Coronary artery (tissue), 2 donors: ENCODE measurements at regions not wholly inside any gene's neighbourhood (a gene's known extent, or its start where the extent isn't known, plus 50 kb on each side); places are given as distances from the start of the nearest gene placed in this dataset.

Experiments
- DNase-seq: peaks from one replicate; pipeline ENCODE4 v3.0.0-alpha.2; 2017; ENCODE audit warnings: low spot score
- H3K27ac ChIP-seq, 2 donors: fragments of 200-600 bp; sonication (generic); one replicate each; pipeline ENCODE4 v1.5.1; 2016 to 2019
- H3K4me3 ChIP-seq: fragments of 200-600 bp; sonication (generic); 2 replicates; pipeline ENCODE4 v1.5.1; 2016; ENCODE audit warnings: mild to moderate bottlenecking, moderate library complexity
- TF ChIP-seq, protein P1 (sequence below): fragments of 200-600 bp; sonication (generic); IDR thresholded peaks from one replicate; pipeline ENCODE4 v1.5.1; 2019; ENCODE audit warnings: antibody characterized with exemption

DNA sequence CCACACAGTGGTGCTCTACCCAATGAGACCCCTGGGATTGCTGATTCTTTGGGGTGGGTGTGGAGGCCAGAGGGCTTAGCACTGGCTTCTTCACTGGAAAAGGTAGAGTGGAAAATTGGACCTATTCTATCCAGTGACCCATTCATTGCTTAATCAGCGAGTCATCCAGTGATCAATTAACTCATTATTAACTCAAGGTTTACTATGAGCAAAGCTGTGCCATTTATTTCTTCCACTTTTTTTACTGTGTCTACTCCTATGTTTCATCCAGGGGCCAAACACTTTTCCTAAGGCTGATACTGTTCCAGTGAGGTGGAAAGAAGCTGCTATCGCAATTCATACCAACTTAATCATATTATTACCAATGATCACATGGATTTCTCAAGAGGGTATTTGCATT is 363.9 kb downstream of the RPS6KC1 start:
- Histone ChIP-seq H3K4me3 (no peak overlapping the region), H3K27ac (no peak overlapping the region)
- no peak for DNase-seq
- TF ChIP-seq, protein P1, sequence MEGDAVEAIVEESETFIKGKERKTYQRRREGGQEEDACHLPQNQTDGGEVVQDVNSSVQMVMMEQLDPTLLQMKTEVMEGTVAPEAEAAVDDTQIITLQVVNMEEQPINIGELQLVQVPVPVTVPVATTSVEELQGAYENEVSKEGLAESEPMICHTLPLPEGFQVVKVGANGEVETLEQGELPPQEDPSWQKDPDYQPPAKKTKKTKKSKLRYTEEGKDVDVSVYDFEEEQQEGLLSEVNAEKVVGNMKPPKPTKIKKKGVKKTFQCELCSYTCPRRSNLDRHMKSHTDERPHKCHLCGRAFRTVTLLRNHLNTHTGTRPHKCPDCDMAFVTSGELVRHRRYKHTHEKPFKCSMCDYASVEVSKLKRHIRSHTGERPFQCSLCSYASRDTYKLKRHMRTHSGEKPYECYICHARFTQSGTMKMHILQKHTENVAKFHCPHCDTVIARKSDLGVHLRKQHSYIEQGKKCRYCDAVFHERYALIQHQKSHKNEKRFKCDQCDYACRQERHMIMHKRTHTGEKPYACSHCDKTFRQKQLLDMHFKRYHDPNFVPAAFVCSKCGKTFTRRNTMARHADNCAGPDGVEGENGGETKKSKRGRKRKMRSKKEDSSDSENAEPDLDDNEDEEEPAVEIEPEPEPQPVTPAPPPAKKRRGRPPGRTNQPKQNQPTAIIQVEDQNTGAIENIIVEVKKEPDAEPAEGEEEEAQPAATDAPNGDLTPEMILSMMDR = no peak

DNA sequence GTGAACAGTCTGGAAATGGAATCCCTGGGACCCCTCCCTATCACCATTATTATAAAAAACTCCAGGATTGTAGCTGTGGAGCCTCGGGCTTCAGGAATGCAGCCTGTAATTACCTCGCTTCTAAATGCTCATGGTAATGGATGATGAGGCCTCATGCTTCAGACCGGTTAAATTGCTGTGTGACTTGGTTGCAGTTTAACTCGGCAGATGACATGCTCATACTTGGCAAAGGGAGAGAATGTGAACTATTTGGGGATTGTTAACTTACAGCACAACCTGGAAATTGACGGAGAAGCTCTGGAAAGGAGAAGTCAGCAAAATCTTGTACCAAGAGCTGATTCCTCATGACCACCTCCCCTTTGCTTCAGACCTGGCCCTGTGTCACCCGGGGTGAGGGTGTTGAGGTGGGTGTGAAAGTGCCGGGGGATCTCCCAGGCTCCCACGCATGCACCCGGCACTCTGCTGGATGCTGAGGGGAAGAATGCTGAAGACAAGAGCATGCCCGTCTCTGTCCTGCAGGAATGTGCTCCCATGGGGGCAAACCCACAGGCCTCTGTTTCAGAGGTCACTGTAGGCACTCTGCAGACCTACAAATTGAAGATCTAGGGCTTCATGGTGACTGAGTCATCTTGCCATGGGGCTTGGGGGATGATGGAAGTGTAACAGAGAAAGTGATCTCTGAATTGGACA is 364.8 kb downstream of the RPS6KC1 start:
- H3K4me3 ChIP-seq = no peak overlapping the region
- peak; percentile 43 for DNase-seq
- H3K27ac ChIP-seq = no peak overlapping the region
- TF ChIP-seq, protein P1 = no peak

DNA sequence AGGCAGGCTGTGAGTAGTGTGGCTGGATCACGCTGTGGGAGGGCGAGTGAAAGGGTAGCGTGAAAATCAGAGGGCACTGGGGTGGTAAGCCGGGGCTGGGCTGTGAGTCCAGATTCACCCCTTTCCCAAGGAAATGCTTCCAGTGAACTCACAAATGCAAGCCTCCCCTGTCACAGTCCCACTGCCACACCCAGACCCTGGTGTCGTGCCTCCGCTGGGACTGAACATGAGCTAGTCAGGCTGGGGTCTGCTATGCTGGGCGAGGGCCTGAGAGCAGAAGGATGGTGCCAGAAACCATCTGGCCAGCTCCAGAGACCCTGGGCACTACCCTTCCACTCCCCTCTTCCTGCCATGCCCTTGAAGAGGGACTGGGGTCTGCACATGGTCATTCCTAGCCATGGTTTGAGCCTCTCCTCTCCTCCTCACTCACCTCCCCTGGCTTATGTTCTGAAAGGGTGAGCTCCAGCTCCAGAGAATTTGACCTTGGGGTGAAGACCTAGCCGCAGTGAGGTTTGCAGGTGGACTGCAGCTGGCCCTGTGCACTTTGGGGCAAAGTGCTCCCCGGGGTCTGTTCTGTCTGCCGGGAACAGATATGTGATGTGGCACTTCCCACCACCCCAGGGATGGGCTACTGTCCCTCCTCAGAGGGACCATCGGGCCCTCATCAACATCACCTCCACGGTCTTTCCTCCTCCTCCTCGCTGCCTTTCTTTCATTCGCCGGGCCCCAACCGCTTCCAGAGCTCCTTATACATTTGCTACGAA is 365.6 kb downstream of the RPS6KC1 start:
- peak; percentile 64 for DNase-seq
- TF ChIP-seq, protein P1 = no peak
- no peak overlapping the region for H3K4me3 ChIP-seq
- H3K27ac ChIP-seq = no peak overlapping the region

DNA sequence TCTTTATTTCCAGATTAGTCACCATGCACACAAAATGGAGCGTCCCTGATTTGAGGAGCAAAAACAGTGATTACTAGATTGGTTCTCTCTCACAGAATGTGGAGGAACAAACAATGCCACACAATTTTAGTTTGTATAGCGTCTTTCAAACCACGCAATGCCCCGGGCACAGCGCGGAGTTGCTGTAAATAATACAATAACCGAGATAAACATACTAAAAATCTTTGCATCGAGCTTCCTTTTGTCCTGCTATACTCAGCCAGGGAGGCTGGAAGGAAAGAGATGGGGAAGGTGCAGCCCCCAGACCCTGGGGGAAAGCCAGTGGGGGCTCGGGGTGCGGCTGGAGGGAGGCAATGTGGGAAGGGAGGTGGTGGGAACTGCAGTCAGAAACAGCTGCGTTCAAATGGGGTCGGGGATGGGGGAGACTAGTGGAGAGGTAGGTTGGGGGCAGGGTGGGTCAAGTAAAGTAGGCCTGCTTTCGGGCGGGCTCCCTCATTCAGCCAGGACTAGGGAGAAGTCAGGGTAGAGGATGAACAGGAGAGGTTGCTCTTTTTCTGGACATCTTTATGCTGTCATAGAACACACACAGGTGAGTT is 366.3 kb downstream of the RPS6KC1 start:
- Histone ChIP-seq H3K4me3 (no peak overlapping the region), H3K27ac (no peak overlapping the region)
- DNase-seq = no peak
- TF ChIP-seq, protein P1 = no peak

DNA sequence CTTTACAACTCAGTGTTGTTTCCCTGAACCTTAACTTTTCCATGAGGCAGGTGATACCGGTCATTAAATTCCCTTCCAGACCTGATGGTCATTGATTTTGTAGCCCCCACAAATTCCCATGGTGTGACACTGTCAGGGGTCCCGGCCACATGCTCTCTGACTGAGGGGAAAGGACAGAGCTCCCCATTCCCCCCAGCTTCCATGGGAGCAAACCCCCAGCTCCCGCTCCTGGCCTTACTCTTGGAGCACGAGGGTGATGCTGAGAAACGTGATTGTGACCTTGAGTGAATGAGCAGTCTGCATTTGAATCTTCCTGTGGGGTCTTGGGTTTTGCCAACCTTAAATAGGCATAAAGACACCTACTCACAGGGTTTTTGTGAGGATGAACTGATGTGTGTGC is 366.8 kb downstream of the RPS6KC1 start:
- TF ChIP-seq, protein P1 = no peak
- Histone ChIP-seq H3K27ac (no peak overlapping the region), H3K4me3 (no peak overlapping the region)
- DNase-seq = peak; percentile 43

DNA sequence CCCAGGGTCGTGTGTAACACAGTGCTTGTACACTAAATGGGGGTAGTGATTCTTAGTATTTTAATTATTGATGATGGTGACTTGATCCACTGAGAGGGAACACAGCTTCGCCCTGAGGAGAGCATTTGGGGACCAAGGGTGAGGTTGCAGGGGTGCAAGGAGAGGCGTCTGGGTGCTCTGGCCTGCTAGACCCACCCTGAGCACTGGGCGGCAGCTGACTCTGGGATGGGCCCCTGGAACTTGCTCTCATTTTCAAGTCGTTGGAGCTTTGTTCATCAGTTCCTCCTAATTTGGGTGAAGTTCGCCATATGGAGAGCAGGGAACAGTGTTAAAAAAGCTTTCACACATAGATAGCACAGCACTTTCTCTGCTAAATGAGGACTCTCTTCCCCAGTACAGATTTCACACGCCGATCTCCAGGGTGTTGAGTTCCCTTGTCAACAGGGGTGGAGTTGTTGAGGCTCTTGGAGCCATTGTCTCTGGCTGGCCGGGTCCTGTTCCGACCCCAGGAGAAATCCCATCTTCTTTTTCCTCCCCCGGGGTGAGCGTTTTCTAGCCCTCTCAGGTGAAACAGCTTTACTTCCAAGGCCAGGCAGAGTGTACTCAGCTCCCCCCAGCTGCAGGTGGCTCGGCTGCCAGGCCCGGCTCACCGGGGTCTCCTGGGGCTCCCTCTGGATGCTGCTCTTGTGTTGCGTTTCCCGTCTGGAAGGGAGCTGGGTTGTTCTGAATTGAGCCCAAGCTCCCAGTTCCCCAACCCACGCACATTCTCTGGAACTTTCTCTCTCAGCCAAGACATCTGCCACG is 367.4 kb downstream of the RPS6KC1 start:
- DNase-seq = peak; percentile 67
- no peak overlapping the region for H3K27ac ChIP-seq
- no peak overlapping the region for H3K4me3 ChIP-seq
- TF ChIP-seq, protein P1 = no peak
